Nephron (organoid): ENCODE measurements at regions not wholly inside any gene's neighbourhood (a gene's known extent, or its start where the extent isn't known, plus 50 kb on each side); places are given as distances from the start of the nearest gene placed in this dataset.

Experiments
- H3K27ac Mint-ChIP-seq, 3 experiments: 2 replicates each; pipeline ENCODE4 v1.8.0; 2020; ENCODE audit warnings: mixed read lengths in 3 of 3, mild to moderate bottlenecking in 2 of 3, moderate library complexity in 1 of 3
- H3K27me3 Mint-ChIP-seq: 2 replicates; pipeline ENCODE4 v1.8.0; 2021; ENCODE audit warnings: low read depth, mild to moderate bottlenecking, moderate library complexity, mixed read lengths
- H3K36me3 Mint-ChIP-seq: 2 replicates; pipeline ENCODE4 v1.8.0; 2020; ENCODE audit warnings: low read depth, mixed read lengths
- H3K4me1 Mint-ChIP-seq: 2 replicates; pipeline ENCODE4 v1.8.0; 2020; ENCODE audit warnings: mixed read lengths
- H3K4me3 Mint-ChIP-seq, 3 experiments: 2 replicates each; pipeline ENCODE4 v1.8.0; 2020; ENCODE audit warnings: mild to moderate bottlenecking in 3 of 3, mixed read lengths in 3 of 3, moderate library complexity in 2 of 3
- H3K9me3 Mint-ChIP-seq: 2 replicates; pipeline ENCODE4 v1.8.0; 2020; ENCODE audit warnings: mixed read lengths
- TF ChIP-seq, protein P1 (sequence below), 3 experiments: fragments of 200-600 bp; sonication (generic); IDR thresholded peaks; one replicate each; pipeline ENCODE4 v1.5.0; 2021; ENCODE audit warnings: antibody characterized with exemption in 3 of 3; ENCODE audit not compliant: unreplicated experiment in 3 of 3

DNA sequence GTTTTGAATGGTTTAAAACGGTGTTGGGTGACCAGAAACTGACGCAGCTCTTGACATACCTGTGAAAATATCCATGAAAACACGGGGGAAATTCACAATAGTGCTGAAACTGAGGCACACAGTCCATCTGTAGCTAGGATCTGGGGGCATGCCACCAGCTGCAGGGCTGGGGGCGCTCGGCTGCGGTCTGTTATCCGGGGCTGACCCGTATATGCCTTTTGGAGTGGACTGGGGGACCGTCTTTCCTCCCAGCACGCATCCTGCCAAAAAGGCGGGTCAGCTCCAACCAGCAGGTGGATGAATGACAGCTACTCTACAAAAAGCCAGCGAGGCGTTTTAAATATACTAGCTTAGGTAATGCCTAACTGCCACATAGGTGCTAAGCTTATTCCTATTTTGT is 729.8 kb downstream of the QKI start:
- no peak overlapping the region for H3K27ac Mint-ChIP-seq
- no peak overlapping the region for H3K4me3 Mint-ChIP-seq
- no peaks in the 10 kb centered on the region for H3K36me3 Mint-ChIP-seq
- TF ChIP-seq, protein P1, sequence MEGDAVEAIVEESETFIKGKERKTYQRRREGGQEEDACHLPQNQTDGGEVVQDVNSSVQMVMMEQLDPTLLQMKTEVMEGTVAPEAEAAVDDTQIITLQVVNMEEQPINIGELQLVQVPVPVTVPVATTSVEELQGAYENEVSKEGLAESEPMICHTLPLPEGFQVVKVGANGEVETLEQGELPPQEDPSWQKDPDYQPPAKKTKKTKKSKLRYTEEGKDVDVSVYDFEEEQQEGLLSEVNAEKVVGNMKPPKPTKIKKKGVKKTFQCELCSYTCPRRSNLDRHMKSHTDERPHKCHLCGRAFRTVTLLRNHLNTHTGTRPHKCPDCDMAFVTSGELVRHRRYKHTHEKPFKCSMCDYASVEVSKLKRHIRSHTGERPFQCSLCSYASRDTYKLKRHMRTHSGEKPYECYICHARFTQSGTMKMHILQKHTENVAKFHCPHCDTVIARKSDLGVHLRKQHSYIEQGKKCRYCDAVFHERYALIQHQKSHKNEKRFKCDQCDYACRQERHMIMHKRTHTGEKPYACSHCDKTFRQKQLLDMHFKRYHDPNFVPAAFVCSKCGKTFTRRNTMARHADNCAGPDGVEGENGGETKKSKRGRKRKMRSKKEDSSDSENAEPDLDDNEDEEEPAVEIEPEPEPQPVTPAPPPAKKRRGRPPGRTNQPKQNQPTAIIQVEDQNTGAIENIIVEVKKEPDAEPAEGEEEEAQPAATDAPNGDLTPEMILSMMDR (IDR thresholded peaks at IDR 0.05; ENCODE audit: unreplicated experiment in 3 of 3): no peak
- H3K9me3 Mint-ChIP-seq: peaks cover 3% of the 10 kb centered on the region
- H3K27me3 Mint-ChIP-seq: no peaks in the 10 kb centered on the region
- peaks cover 9% of the 10 kb centered on the region for H3K4me1 Mint-ChIP-seq

DNA sequence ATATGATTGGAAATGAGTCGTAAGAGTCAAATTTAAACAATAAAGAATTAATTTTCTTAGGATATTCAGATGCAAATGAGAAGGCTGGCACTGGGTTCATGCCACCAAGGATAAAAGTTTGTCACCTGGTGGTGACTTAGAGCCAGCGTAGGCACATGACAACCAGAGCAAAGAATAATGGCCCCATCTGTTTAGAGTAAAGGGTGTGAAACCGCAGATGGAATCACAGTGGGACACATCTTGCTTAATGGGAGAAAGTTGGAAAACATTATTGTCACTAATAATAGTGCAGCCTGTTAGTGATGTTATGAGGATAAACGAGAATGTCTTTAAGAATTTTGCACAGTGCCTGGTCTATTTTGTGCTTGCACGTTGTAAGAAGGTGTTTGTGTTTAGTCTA is 727.8 kb downstream of the QKI start:
- Mint-ChIP-seq H3K4me1 (no peaks in the 10 kb centered on the region), H3K36me3 (no peaks in the 10 kb centered on the region), H3K27me3 (no peaks in the 10 kb centered on the region), H3K9me3 (no peaks in the 10 kb centered on the region), H3K27ac (no peak overlapping the region), H3K4me3 (no peak overlapping the region)
- TF ChIP-seq, protein P1 (IDR thresholded peaks at IDR 0.05; ENCODE audit: unreplicated experiment in 3 of 3): no peak

DNA sequence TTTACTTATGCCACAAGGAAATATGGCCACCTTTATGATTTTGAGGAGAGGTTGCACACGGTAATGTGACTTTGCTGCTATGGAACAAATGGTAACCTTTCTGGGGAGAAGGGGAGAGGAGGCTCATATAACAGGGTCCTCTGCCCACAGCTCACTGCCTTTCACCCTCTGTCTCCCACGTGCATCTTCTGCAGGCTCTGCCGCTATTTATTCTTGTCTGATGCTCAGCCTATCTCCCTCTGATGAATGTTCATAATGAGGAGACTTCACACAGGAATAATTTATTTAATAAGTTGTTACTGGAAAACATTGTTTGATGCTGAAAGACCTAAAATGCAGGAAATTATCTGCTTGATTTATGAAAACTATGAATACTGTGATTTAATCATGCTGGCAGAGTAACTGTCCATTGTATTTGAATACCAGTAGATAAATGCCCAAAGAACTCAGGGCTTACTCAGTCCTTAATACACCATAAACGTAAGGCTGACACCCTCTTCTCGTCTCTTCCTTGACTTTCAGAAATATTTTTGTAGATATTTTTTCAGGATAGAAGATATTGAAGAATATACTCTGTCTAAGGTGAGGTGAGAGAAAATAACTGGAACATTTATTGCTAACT is 721.1 kb downstream of the QKI start:
- Mint-ChIP-seq H3K4me3 (no peak overlapping the region), H3K9me3 (peaks cover 3% of the 10 kb centered on the region), H3K27me3 (no peaks in the 10 kb centered on the region), H3K27ac (no peak overlapping the region), H3K4me1 (no peaks in the 10 kb centered on the region), H3K36me3 (no peaks in the 10 kb centered on the region)
- TF ChIP-seq, protein P1 (IDR thresholded peaks at IDR 0.05; ENCODE audit: unreplicated experiment in 3 of 3): no peak

DNA sequence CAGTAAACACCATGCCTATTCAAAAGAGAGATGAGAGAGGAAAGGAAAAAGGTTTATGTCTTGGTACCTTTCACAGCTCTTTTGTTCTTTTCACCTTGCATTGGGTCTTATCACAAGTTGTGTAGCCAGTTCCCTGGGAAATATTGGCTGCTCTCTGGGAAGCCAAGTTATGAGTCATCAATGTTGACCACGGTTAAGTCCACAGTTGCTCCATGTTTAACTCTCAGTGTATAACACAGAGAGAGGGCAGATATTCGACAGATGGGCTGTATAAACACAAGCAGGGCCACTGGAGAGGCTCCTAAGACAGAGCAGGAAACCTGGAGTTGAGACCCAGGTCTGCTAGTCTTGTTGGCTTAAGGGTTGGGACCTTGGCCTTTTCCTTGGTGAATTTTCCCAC is 718.6 kb downstream of the QKI start:
- Mint-ChIP-seq H3K9me3 (peaks cover 3% of the 10 kb centered on the region), H3K4me1 (no peaks in the 10 kb centered on the region), H3K36me3 (no peaks in the 10 kb centered on the region), H3K27ac (no peak overlapping the region), H3K4me3 (no peak overlapping the region), H3K27me3 (peaks cover 5% of the 10 kb centered on the region)
- TF ChIP-seq, protein P1 (IDR thresholded peaks at IDR 0.05; ENCODE audit: unreplicated experiment in 3 of 3): no peak

DNA sequence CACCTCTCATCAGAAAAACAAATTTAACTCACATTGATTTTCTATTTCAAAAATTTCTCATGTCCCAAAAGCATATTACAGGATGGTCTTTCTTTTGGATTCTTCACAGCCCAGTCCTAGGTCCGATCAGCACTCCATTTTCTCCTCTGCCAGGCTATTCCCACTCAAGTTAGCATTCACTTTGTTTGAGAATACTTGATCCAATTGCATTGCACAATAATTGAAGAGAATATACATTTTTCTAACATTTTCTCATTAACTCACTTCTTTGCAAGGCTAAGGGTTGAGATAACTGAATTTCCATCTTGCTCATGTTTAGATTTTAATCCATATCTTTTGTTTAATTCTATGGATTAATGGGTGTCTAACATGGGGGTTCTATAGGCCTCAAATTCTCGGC is 716.1 kb downstream of the QKI start:
- no peak overlapping the region for H3K27ac Mint-ChIP-seq
- H3K36me3 Mint-ChIP-seq: no peaks in the 10 kb centered on the region
- peaks cover 3% of the 10 kb centered on the region for H3K9me3 Mint-ChIP-seq
- peaks cover 5% of the 10 kb centered on the region for H3K27me3 Mint-ChIP-seq
- H3K4me1 Mint-ChIP-seq: no peaks in the 10 kb centered on the region
- TF ChIP-seq, protein P1 (IDR thresholded peaks at IDR 0.05; ENCODE audit: unreplicated experiment in 3 of 3): no peak
- no peak overlapping the region for H3K4me3 Mint-ChIP-seq

DNA sequence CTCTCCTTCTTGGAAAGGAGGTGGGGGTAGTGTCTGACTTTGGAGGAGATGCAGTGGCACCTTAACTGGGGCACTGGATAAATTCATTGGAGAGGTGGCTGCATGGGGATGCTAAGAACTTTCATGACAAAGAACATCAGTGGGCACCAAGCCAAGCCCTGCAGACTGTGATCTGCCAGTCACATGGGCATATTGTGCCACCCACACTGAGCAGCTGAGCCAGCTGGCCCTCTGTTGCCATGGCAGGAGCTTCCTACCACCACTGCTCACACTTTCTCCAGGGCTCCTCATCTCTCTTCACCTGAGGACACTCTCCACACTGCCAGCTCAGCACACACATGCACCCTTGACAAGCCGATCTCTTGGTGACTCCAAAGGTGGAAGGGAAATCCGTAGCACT is 715.6 kb downstream of the QKI start:
- Mint-ChIP-seq H3K4me1 (no peaks in the 10 kb centered on the region), H3K36me3 (no peaks in the 10 kb centered on the region), H3K27ac (no peak overlapping the region), H3K9me3 (peaks cover 1% of the 10 kb centered on the region), H3K27me3 (peaks cover 5% of the 10 kb centered on the region), H3K4me3 (no peak overlapping the region)
- TF ChIP-seq, protein P1 (IDR thresholded peaks at IDR 0.05; ENCODE audit: unreplicated experiment in 3 of 3): no peak
